ENCODE measurements at regions not wholly inside any gene's neighbourhood (a gene's known extent, or its start where the extent isn't known, plus 50 kb on each side); places are given as distances from the start of the nearest gene placed in this dataset.

DNA sequence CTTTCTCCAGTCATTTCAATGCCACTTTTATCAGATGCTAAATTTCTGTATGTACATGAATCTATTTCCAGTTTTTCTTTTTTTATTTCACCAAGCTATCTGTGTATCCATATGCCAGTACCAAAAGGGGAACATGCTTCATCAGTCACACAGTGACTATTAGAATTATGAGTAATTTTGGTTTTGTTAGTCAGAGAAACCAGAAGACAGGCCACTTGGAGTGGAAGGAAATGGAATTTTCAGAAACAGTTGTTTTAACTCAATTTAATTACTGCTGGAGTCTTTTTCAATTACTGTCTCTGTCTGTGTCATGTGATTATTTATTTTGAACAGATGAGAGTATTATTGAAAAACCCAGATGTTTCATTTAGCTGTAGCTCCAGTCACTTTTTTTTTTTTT is 84.6 kb upstream of the ANO3 start:
- no peaks in the 10 kb centered on the region for H3K27me3 ChIP-seq
- TF ChIP-seq POLR2A (IDR thresholded peaks at IDR 0.05), result no peak
- no peak for TF ChIP-seq CTCF (IDR thresholded peaks at IDR 0.05)
- H3K27ac ChIP-seq, result peak overlapping the region in 1 of 2 donors; percentile 53
- no peak for DNase-seq
- no peak overlapping the region for H3K4me3 ChIP-seq
- peaks cover 0 to 8% of the 10 kb centered on the region in 2 donors for H3K4me1 ChIP-seq
- no peaks in the 10 kb centered on the region for H3K36me3 ChIP-seq
- no peaks in the 10 kb centered on the region for H3K9me3 ChIP-seq
- intact Hi-C loops (cut with DNase I; ENCODE audit: low total_unique reads), result no loop called here

GRCh38 chr11:26248661-26249060 is 83.3 kb upstream of the ANO3 start:
- Histone ChIP-seq H3K9me3 (no peaks in the 10 kb centered on the region), H3K4me1 (peaks cover 0 to 2% of the 10 kb centered on the region in 2 donors), H3K4me3 (no peak overlapping the region), H3K27ac (no peak overlapping the region), H3K27me3 (no peaks in the 10 kb centered on the region), H3K36me3 (no peaks in the 10 kb centered on the region)
- intact Hi-C loops (cut with DNase I; ENCODE audit: low total_unique reads), result no loop called here
- DNase-seq, result no peak
- TF ChIP-seq POLR2A (IDR thresholded peaks at IDR 0.05) (no peak), CTCF (IDR thresholded peaks at IDR 0.05) (no peak)

GRCh38 chr11:26254378-26254777 is 77.6 kb upstream of the ANO3 start:
- Histone ChIP-seq H3K27ac (no peak overlapping the region), H3K27me3 (no peaks in the 10 kb centered on the region), H3K9me3 (no peaks in the 10 kb centered on the region), H3K36me3 (no peaks in the 10 kb centered on the region), H3K4me1 (no peaks in the 10 kb centered on the region), H3K4me3 (no peak overlapping the region)
- no peak for TF ChIP-seq CTCF (IDR thresholded peaks at IDR 0.05)
- TF ChIP-seq POLR2A (IDR thresholded peaks at IDR 0.05), result no peak
- intact Hi-C loops (cut with DNase I; ENCODE audit: low total_unique reads), result no loop called here
- no peak for DNase-seq

GRCh38 chr11:26263769-26264168 is 68.2 kb upstream of the ANO3 start:
- Histone ChIP-seq H3K27me3 (no peaks in the 10 kb centered on the region), H3K36me3 (no peaks in the 10 kb centered on the region), H3K4me1 (no peaks in the 10 kb centered on the region), H3K4me3 (no peak overlapping the region), H3K9me3 (no peaks in the 10 kb centered on the region), H3K27ac (no peak overlapping the region)
- intact Hi-C loops (cut with DNase I; ENCODE audit: low total_unique reads), result no loop called here
- TF ChIP-seq POLR2A (IDR thresholded peaks at IDR 0.05) (no peak), CTCF (IDR thresholded peaks at IDR 0.05) (no peak)
- no peak for DNase-seq

DNA sequence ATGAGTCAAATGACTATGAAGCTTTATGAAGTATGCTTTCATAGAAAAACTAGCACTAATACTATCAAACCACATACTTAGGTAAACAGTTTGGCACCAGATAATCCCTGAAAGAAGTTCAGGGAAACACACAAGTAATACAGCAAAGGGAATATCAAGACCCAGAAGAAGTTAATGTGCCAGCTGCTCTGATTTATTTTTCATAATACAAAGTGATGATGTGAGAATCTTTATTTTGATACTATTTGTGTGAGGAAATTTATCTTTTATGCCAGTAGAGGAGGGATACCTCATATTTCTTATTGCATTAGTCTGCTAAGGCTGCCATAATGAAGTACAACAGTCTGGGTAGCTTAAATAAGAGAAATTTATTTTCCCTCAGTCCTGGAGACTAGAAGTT is 67.7 kb upstream of the ANO3 start:
- no peak overlapping the region for H3K4me3 ChIP-seq

More for the DNA sequence above, 67.7 kb upstream of the ANO3 start:
- Histone ChIP-seq H3K36me3 (no peaks in the 10 kb centered on the region), H3K9me3 (no peaks in the 10 kb centered on the region), H3K27ac (no peak overlapping the region), H3K4me1 (no peaks in the 10 kb centered on the region), H3K27me3 (no peaks in the 10 kb centered on the region)
- no peak for DNase-seq
- TF ChIP-seq CTCF (IDR thresholded peaks at IDR 0.05), result no peak
- no peak for TF ChIP-seq POLR2A (IDR thresholded peaks at IDR 0.05)
- intact Hi-C loops (cut with DNase I; ENCODE audit: low total_unique reads), result no loop called here
